SK-N-SH (cell line): ENCODE measurements at regions not wholly inside any gene's neighbourhood (a gene's known extent, or its start where the extent isn't known, plus 50 kb on each side); places are given as distances from the start of the nearest gene placed in this dataset.

Source experiments
- CTCF ChIA-PET: fragments of 300-600, 350-600 bp; formaldehyde crosslinking; extraction: SDS; loops from one replicate; lab custom pipeline; 2021; lab: Yijun Ruan, JAX
- POLR2A ChIA-PET: fragments of 350-600 bp; sonication (Branson Sonifier 250); formaldehyde crosslinking; extraction: SDS; loops from one replicate; lab custom pipeline; 2020; ENCODE audit warnings: antibody characterized with exemption, inconsistent platforms; lab: Yijun Ruan, JAX
- DNase-seq: peaks from one replicate; pipeline ENCODE4 v3.0.0; 2012
- H2AFZ ChIP-seq: fragments of 200-600 bp; sonication (generic); 2 replicates; pipeline ENCODE4 v1.8.1; 2016; ENCODE audit warnings: antibody characterized with exemption, mild to moderate bottlenecking, low read depth
- H3F3A ChIP-seq: fragments of 200-600 bp; sonication (generic); replicated peaks from 2 replicates; pipeline ENCODE3; 2016; ENCODE audit warnings: antibody characterized with exemption, mild to moderate bottlenecking; ENCODE audit not compliant: insufficient read depth
- H3K27ac ChIP-seq, 2 experiments: fragments of 200-500 bp in 1 of 2; fragments of 200-600 bp in 1 of 2; sonication (Bioruptor generic) in 1 of 2; sonication (generic), shearing (Covaris generic) in 1 of 2; 2 replicates each; pipeline versions ENCODE4 v1.5.1 to v1.6.1; 2014 to 2016; ENCODE audit warnings: low read depth in 2 of 2, inconsistent platforms in 1 of 2, low read length in 1 of 2, mild to moderate bottlenecking in 1 of 2, mixed read lengths in 1 of 2
- H3K27me3 ChIP-seq: fragments of 200-600 bp; sonication (generic), shearing (Covaris generic); 2 replicates; pipeline ENCODE4 v1.6.1; 2016; ENCODE audit warnings: mixed run types; ENCODE audit not compliant: insufficient read depth
- H3K36me3 ChIP-seq, 2 experiments: fragments of 200-500 bp in 1 of 2; fragments of 200-600 bp in 1 of 2; sonication (Bioruptor generic) in 1 of 2; sonication (generic) in 1 of 2; replicated peaks in 1 of 2; 2 replicates each; pipeline versions ENCODE3 to v1.5.1; 2014 to 2016; ENCODE audit warnings: low read length in 1 of 2, mild to moderate bottlenecking in 1 of 2; ENCODE audit not compliant: insufficient read depth in 2 of 2, control insufficient read depth in 1 of 2
- H3K4me1 ChIP-seq, 2 experiments: fragments of 200-500 bp in 1 of 2; fragments of 200-600 bp in 1 of 2; sonication (Bioruptor generic) in 1 of 2; sonication (generic), shearing (Covaris generic) in 1 of 2; 2 replicates each; pipeline versions ENCODE4 v1.5.1 to v1.6.1; 2014 to 2016; ENCODE audit warnings: low read depth in 1 of 2, low read length in 1 of 2, mixed run types in 1 of 2; ENCODE audit not compliant: insufficient read depth in 2 of 2, control insufficient read depth in 1 of 2
- H3K4me2 ChIP-seq: fragments of 200-600 bp; sonication (generic), shearing (Covaris generic); 2 replicates; pipeline ENCODE4 v1.6.1; 2017; ENCODE audit warnings: mixed run types
- H3K4me3 ChIP-seq, 2 experiments: fragments of 200-500 bp in 1 of 2; fragments of 200-600 bp in 1 of 2; sonication (Bioruptor generic) in 1 of 2; sonication (generic), shearing (Covaris generic) in 1 of 2; 2 replicates each; pipeline versions ENCODE4 v1.5.1 to v1.8.1; 2014 to 2016; ENCODE audit warnings: low read depth in 2 of 2, inconsistent platforms in 1 of 2, low read length in 1 of 2, mild to moderate bottlenecking in 1 of 2, mixed read lengths in 1 of 2, moderate library complexity in 1 of 2
- H3K79me2 ChIP-seq: fragments of 200-600 bp; sonication (generic); 2 replicates; pipeline ENCODE4 v1.8.1; 2017; ENCODE audit warnings: mild to moderate bottlenecking; ENCODE audit not compliant: insufficient read depth
- H3K9ac ChIP-seq: fragments of 200-600 bp; sonication (generic); 2 replicates; pipeline ENCODE4 v1.6.1; 2017; ENCODE audit warnings: mixed run types
- H3K9me2 ChIP-seq: fragments of 200-600 bp; sonication (generic); 2 replicates; pipeline ENCODE4 v1.6.1; 2017; ENCODE audit warnings: mixed run types
- H3K9me3 ChIP-seq: fragments of 200-600 bp; sonication (generic); 2 replicates; pipeline ENCODE4 v1.6.1; 2017; ENCODE audit warnings: mixed run types, mild to moderate bottlenecking, moderate library complexity
- H4K20me1 ChIP-seq: fragments of 200-600 bp; sonication (generic); 2 replicates; pipeline ENCODE4 v1.6.1; 2017; ENCODE audit warnings: mild to moderate bottlenecking, mixed run types; ENCODE audit not compliant: insufficient read depth
- CTCF ChIP-seq: fragments of 200-600 bp; sonication (generic); IDR thresholded peaks from 2 replicates; pipeline ENCODE4 v1.6.1; 2017; ENCODE audit warnings: antibody characterized with exemption, mild to moderate bottlenecking, moderate library complexity
- ELF1 ChIP-seq: IDR thresholded peaks from 2 replicates; pipeline ENCODE4 v1.4.0; 2012
- EP300 ChIP-seq, 2 experiments: IDR thresholded peaks; 2 replicates each; pipeline versions ENCODE4 v1.4.0 to v1.6.1; 2012; ENCODE audit warnings: borderline replicate concordance in 1 of 2, low read depth in 1 of 2, low read length in 1 of 2
- FOXJ3 ChIP-seq: sonication (generic); formaldehyde crosslinking; IDR thresholded peaks from 2 replicates; pipeline ENCODE4 v1.5.1; 2020; ENCODE audit warnings: mild to moderate bottlenecking, missing genetic modification reagents
- GATA2 ChIP-seq: sonication (generic); formaldehyde crosslinking; IDR thresholded peaks from 2 replicates; pipeline ENCODE4 v1.5.0; 2020; ENCODE audit warnings: mild to moderate bottlenecking, missing genetic modification reagents
- IRF3 ChIP-seq: fragments of 150-350 bp; IDR thresholded peaks from 2 replicates; pipeline ENCODE4 v1.6.1; 2016; ENCODE audit warnings: mild to moderate bottlenecking, low read depth, low read length
- MXI1 ChIP-seq: IDR thresholded peaks from 2 replicates; pipeline ENCODE4 v1.6.1; 2012; ENCODE audit warnings: mild to moderate bottlenecking, low read depth, low read length, improper control_type of control experiment
- NRF1 ChIP-seq: IDR thresholded peaks from 2 replicates; pipeline ENCODE4 v1.6.1; 2012; ENCODE audit warnings: low read depth, mild to moderate bottlenecking, low read length
- PBX3 ChIP-seq: IDR thresholded peaks from 2 replicates; pipeline ENCODE4; 2012
- RCOR1 ChIP-seq: fragments of 150-350 bp; IDR thresholded peaks from 2 replicates; pipeline ENCODE4 v1.6.1; 2017; ENCODE audit warnings: antibody characterized with exemption, low read length
- REST ChIP-seq: IDR thresholded peaks from 2 replicates; pipeline ENCODE4 v1.6.1; 2012; ENCODE audit warnings: mild to moderate bottlenecking, low read depth, low read length, moderate library complexity
- RFX5 ChIP-seq: IDR thresholded peaks from 2 replicates; pipeline ENCODE4 v1.6.1; 2012; ENCODE audit warnings: mild to moderate bottlenecking, improper control_type of control experiment, low read length
- RXRA ChIP-seq: IDR thresholded peaks from 2 replicates; pipeline ENCODE4 v1.4.0; 2012; ENCODE audit warnings: low read depth, mild to moderate bottlenecking, borderline replicate concordance
- SIN3A ChIP-seq: IDR thresholded peaks from 2 replicates; pipeline ENCODE4 v1.6.1; 2012; ENCODE audit warnings: low read depth, mild to moderate bottlenecking, low read length, moderate library complexity, borderline replicate concordance
- TAF1 ChIP-seq: IDR thresholded peaks from 2 replicates; pipeline ENCODE4 v1.6.1; 2012; ENCODE audit warnings: low read depth, mild to moderate bottlenecking, low read length, moderate library complexity, borderline replicate concordance
- USF2 ChIP-seq: fragments of 150-350 bp; IDR thresholded peaks from 2 replicates; pipeline ENCODE4 v1.6.1; 2017; ENCODE audit warnings: antibody characterized with exemption, low read length, low read depth, borderline replicate concordance
- YY1 ChIP-seq: IDR thresholded peaks from 2 replicates; pipeline ENCODE4 v1.4.0; 2012; ENCODE audit warnings: low read depth, mild to moderate bottlenecking
- ZBTB33 ChIP-seq: IDR thresholded peaks from 2 replicates; pipeline ENCODE4 v1.4.0; 2012; ENCODE audit warnings: low read depth, borderline replicate concordance
- WGBS: methylation state at CpG from one replicate; pipeline ENCODE4 v1.1.6; 2017; ENCODE audit warnings: low lambda C conversion rate; 5-methylcytosine and 5-hydroxymethylcytosine counted together

GRCh38 chr12:28794786-28795185 is 354.3 kb upstream of the FAR2 start:
- Histone ChIP-seq H3K9me2 (no peaks in the 10 kb centered on the region), H3K27me3 (no peaks in the 10 kb centered on the region), H3K27ac (no peak overlapping the region), H3K36me3 (no peaks in the 10 kb centered on the region), H3K79me2 (no peaks in the 10 kb centered on the region), H4K20me1 (no peaks in the 10 kb centered on the region), H3F3A (no peaks in the 10 kb centered on the region), H3K4me2 (no peak overlapping the region), H3K9me3 (no peaks in the 10 kb centered on the region), H2AFZ (0 out of 2 replicates have a peak overlapping the region, but pooled peaks have one; percentile 3), H3K4me1 (no peaks in the 10 kb centered on the region), H3K4me3 (no peak overlapping the region), H3K9ac (no peak overlapping the region)
- 68% methylated on average over 4 of the region's 4 CpGs for WGBS
- no peak for DNase-seq
- ChIA-PET POLR2A (no interaction called here), CTCF (no interaction called here)
- no peak for TF ChIP-seq FOXJ3 (CRISPR knock-in tag)
- TF ChIP-seq REST: no peak
- no peak for TF ChIP-seq RXRA
- no peak for TF ChIP-seq PBX3
- TF ChIP-seq YY1: no peak
- no peak for TF ChIP-seq RFX5
- TF ChIP-seq EP300 (IDR thresholded peaks at IDR 0.05; ENCODE audit: borderline replicate concordance in 1 of 2, low read depth in 1 of 2, low read length in 1 of 2): no peak
- no peak for TF ChIP-seq TAF1
- no peak for TF ChIP-seq USF2
- TF ChIP-seq SIN3A: no peak
- no peak for TF ChIP-seq ELF1
- no peak for TF ChIP-seq MXI1

- Histone ChIP-seq H3K36me3 (no peaks in the 10 kb centered on the region), H3K9ac (no peak overlapping the region), H3K4me2 (no peak overlapping the region), H3K79me2 (no peaks in the 10 kb centered on the region), H3K27ac (no peak overlapping the region), H3K9me3 (no peaks in the 10 kb centered on the region), H3K9me2 (no peaks in the 10 kb centered on the region), H4K20me1 (no peaks in the 10 kb centered on the region), H3F3A (no peaks in the 10 kb centered on the region), H3K4me3 (no peak overlapping the region), H3K27me3 (no peaks in the 10 kb centered on the region), H3K4me1 (no peaks in the 10 kb centered on the region), H2AFZ (no peak overlapping the region)
- WGBS: 26% methylated on average over 1 of the region's 1 CpG
- CTCF ChIA-PET: no interaction called here
- DNase-seq: no peak
- POLR2A ChIA-PET: no interaction called here
- TF ChIP-seq SIN3A (no peak), ZBTB33 (no peak), CTCF (no peak), RCOR1 (no peak), GATA2 (CRISPR knock-in tag) (no peak), FOXJ3 (CRISPR knock-in tag) (no peak), TAF1 (no peak), NRF1 (no peak), IRF3 (no peak)
These were observed 353.8 kb upstream of the FAR2 start for GRCh38 chr12:28795311-28795710.
